HepG2 (cell line): ENCODE measurements at regions not wholly inside any gene's neighbourhood (a gene's known extent, or its start where the extent isn't known, plus 50 kb on each side); places are given as distances from the start of the nearest gene placed in this dataset.

Experiments used
- ATAC-seq: fragments of 200-7000 bp; cut with Tn5 transposase; 3 replicates; pipeline ENCODE4 v1.9.1; 2020; ENCODE audit warnings: mild to moderate bottlenecking, moderate library complexity
- BruUV-seq: library from RNA; stranded (reverse); fragments of 400-500 nt; replicated peaks from 2 replicates; lab custom pipeline; 2021; lab: Mats Ljungman, UMichigan
- CTCF ChIA-PET: fragments of 300-600 bp; formaldehyde crosslinking; extraction: SDS; loops from one replicate; lab custom pipeline; 2021; ENCODE audit warnings: low total read pairs, inconsistent platforms, low intra/inter-chr PET ratio; lab: Yijun Ruan, JAX
- POLR2A ChIA-PET: fragments of 350-600 bp; sonication (Branson Sonifier 250); formaldehyde crosslinking; loops from one replicate; lab custom pipeline; 2020; ENCODE audit warnings: antibody characterized with exemption, inconsistent platforms; lab: Yijun Ruan, JAX
- DNase-seq: peaks from one replicate; pipeline ENCODE4 v3.0.0-alpha.2; 2015; ENCODE audit warnings: low spot score
- FAIRE-seq: peaks from 3 replicates; lab custom pipeline; 2011; peaks lifted over from hg19 to GRCh38; lab: Jason Lieb, UNC
- H2AFZ ChIP-seq: one replicate; pipeline ENCODE4 v1.6.1; 2011; ENCODE audit warnings: low read length, inconsistent platforms
- H3K27ac ChIP-seq: fragments of 300-600 bp; 3 replicates; pipeline ENCODE4 v1.8.0; 2011; ENCODE audit warnings: mixed run types, mild to moderate bottlenecking, mixed read lengths, low read length, inconsistent platforms; ENCODE audit not compliant: insufficient read depth; ENCODE audit errors: extremely low read length
- H3K27me3 ChIP-seq, 2 experiments: fragments of 200-600 bp in 1 of 2; 2 replicates in 1 of 2; 3 replicates in 1 of 2; pipeline versions ENCODE4 v1.6.0 to v1.8.0; 2011; ENCODE audit warnings: low read length in 2 of 2, mild to moderate bottlenecking in 2 of 2, moderate library complexity in 2 of 2, inconsistent platforms in 1 of 2; ENCODE audit not compliant: insufficient read depth in 2 of 2, control insufficient read depth in 1 of 2
- H3K36me3 ChIP-seq, 2 experiments: fragments of 200-600 bp in 1 of 2; replicated peaks in 1 of 2; 2 replicates in 1 of 2; 3 replicates in 1 of 2; pipeline versions ENCODE4 v1.5.1 to v1.8.0; 2011; ENCODE audit warnings: low read length in 2 of 2, inconsistent platforms in 1 of 2; ENCODE audit not compliant: insufficient read depth in 2 of 2, control insufficient read depth in 1 of 2
- H3K4me1 ChIP-seq: 2 replicates; pipeline ENCODE4 v1.5.1; 2012; ENCODE audit warnings: low read length, inconsistent platforms; ENCODE audit not compliant: insufficient read depth
- H3K4me2 ChIP-seq: 2 replicates; pipeline ENCODE4 v1.6.0; 2011; ENCODE audit warnings: low read depth, low read length, inconsistent platforms
- H3K4me3 ChIP-seq, 3 experiments: fragments of 200-600 bp in 1 of 3; sonication (generic), shearing (Covaris generic) in 1 of 3; replicated peaks in 1 of 3; 2 replicates each; pipeline ENCODE4 v1.5.1; 2011 to 2016; ENCODE audit warnings: low read length in 3 of 3, inconsistent platforms in 2 of 3, low read depth in 2 of 3, mild to moderate bottlenecking in 2 of 3, control low read depth in 1 of 3, mixed read lengths in 1 of 3; ENCODE audit not compliant: insufficient read depth in 1 of 3
- H3K79me2 ChIP-seq: one replicate; pipeline ENCODE4 v1.6.1; 2011; ENCODE audit warnings: low read length, inconsistent platforms; ENCODE audit not compliant: insufficient read depth
- H3K9ac ChIP-seq: 2 replicates; pipeline ENCODE4 v1.6.0; 2011; ENCODE audit warnings: mild to moderate bottlenecking, low read depth, low read length, inconsistent platforms; ENCODE audit not compliant: insufficient read depth
- H3K9me3 ChIP-seq: 2 replicates; pipeline ENCODE4 v1.5.1; 2012; ENCODE audit warnings: mild to moderate bottlenecking, low read length
- H4K20me1 ChIP-seq: 2 replicates; pipeline ENCODE4 v1.6.0; 2011; ENCODE audit warnings: inconsistent platforms, mild to moderate bottlenecking, low read length, moderate library complexity; ENCODE audit not compliant: insufficient read depth
- ADNP ChIP-seq: sonication (generic); formaldehyde crosslinking; IDR thresholded peaks from 2 replicates; pipeline ENCODE4 v1.4.0; 2020; ENCODE audit warnings: missing genetic modification reagents
- BHLHE40 ChIP-seq: IDR thresholded peaks from 2 replicates; pipeline ENCODE4 v1.6.1; 2011; ENCODE audit warnings: low read length, improper control_type of control experiment
- E2F1 ChIP-seq: sonication (generic); formaldehyde crosslinking; IDR thresholded peaks from 2 replicates; pipeline ENCODE4 v1.5.0; 2020; ENCODE audit warnings: missing genetic modification reagents
- ETV6 ChIP-seq: sonication (generic); formaldehyde crosslinking; conservative IDR thresholded peaks from 2 replicates; pipeline ENCODE4 v1.4.0; 2020; ENCODE audit warnings: missing genetic modification reagents
- HNF4G ChIP-seq, 2 experiments: sonication (generic) in 1 of 2; formaldehyde crosslinking in 1 of 2; IDR thresholded peaks; 2 replicates each; pipeline versions ENCODE4 v1.4.0 to v1.6.1; 2011 to 2020; ENCODE audit warnings: borderline replicate concordance in 2 of 2, low read depth in 2 of 2, mild to moderate bottlenecking in 2 of 2, low read length in 1 of 2, missing genetic modification reagents in 1 of 2, moderate library complexity in 1 of 2
- KLF11 ChIP-seq: IDR thresholded peaks from 2 replicates; pipeline ENCODE4 v1.6.1; 2016; ENCODE audit warnings: missing compliant biosample characterization
- RXRA ChIP-seq: sonication (generic); formaldehyde crosslinking; IDR thresholded peaks from 2 replicates; pipeline ENCODE4 v1.5.1; 2020; ENCODE audit warnings: missing genetic modification reagents
- SMARCC2 ChIP-seq: fragments of 450-650 bp; IDR thresholded peaks from 2 replicates; pipeline ENCODE4 v1.6.1; 2017; ENCODE audit warnings: antibody characterized with exemption, mild to moderate bottlenecking
- TEF ChIP-seq: sonication (generic); formaldehyde crosslinking; IDR thresholded peaks from 2 replicates; pipeline ENCODE4 v1.5.0; 2020; ENCODE audit warnings: missing genetic modification reagents
- ZGPAT ChIP-seq: IDR thresholded peaks from 2 replicates; pipeline ENCODE4 v1.6.1; 2016; ENCODE audit warnings: mild to moderate bottlenecking
- ZNF30 ChIP-seq: sonication (generic); formaldehyde crosslinking; IDR thresholded peaks from 2 replicates; pipeline ENCODE4 v1.5.0; 2020; ENCODE audit warnings: mild to moderate bottlenecking, missing genetic modification reagents
- ZNF556 ChIP-seq: sonication (generic); formaldehyde crosslinking; IDR thresholded peaks from 2 replicates; pipeline ENCODE4 v1.4.0; 2020; ENCODE audit warnings: mild to moderate bottlenecking, missing genetic modification reagents, borderline replicate concordance
- WGBS: methylation state at CpG from one replicate; pipeline ENCODE4 v1.1.6; 2017; ENCODE audit warnings: low lambda C conversion rate; 5-methylcytosine and 5-hydroxymethylcytosine counted together
- in situ Hi-C: cut with HindIII; loops from 2 replicates; pipeline ENCODE4 v1.10.0; 2017; ENCODE audit warnings: low pct_unique_long_range_greater_than_20kb; ENCODE audit not compliant: extremely low pct_ligation_motif_present
- intact Hi-C: fragments of 100-400 bp; cut with micrococcal nuclease; formaldehyde crosslinking; loops from one replicate; pipeline ENCODE4 v1.10.0; 2022; ENCODE audit not compliant: unreplicated experiment
- TF ChIP-seq, protein P1 (sequence below): IDR thresholded peaks from 2 replicates; pipeline ENCODE4 v1.6.1; 2016; ENCODE audit warnings: low read depth
- TF ChIP-seq, protein P2 (sequence below): sonication (generic); formaldehyde crosslinking; conservative IDR thresholded peaks from 2 replicates; pipeline ENCODE4 v1.4.0; 2020; ENCODE audit warnings: missing genetic modification reagents

GRCh38 chr5:57805732-57806131 lies 323.1 kb upstream of the ACTBL2 start:
- POLR2A ChIA-PET, result no interaction called here
- FAIRE-seq, result no peak
- CTCF ChIA-PET, result no interaction called here

GRCh38 chr5:57805170-57805569 lies 322.6 kb upstream of the ACTBL2 start:
- H3K36me3 ChIP-seq, result no peaks in the 10 kb centered on the region
- BruUV-seq, result no TSS peak
- no peaks in the 10 kb centered on the region for H3K79me2 ChIP-seq
- no peaks in the 10 kb centered on the region for H3K9me3 ChIP-seq
- no peak overlapping the region for H2AFZ ChIP-seq
- ChIA-PET POLR2A (no interaction called here), CTCF (no interaction called here)
- intact Hi-C loops (no loop called here), in situ Hi-C loops (no loop called here)
- no peak overlapping the region for H3K9ac ChIP-seq
- no peak for DNase-seq
- H4K20me1 ChIP-seq, result no peaks in the 10 kb centered on the region
- H3K27me3 ChIP-seq, result no peaks in the 10 kb centered on the region
- FAIRE-seq, result no peak
- ATAC-seq, result no peak
- H3K4me3 ChIP-seq, result no peak overlapping the region
- H3K4me2 ChIP-seq, result no peak overlapping the region
- no peak overlapping the region for H3K27ac ChIP-seq
- no peaks in the 10 kb centered on the region for H3K4me1 ChIP-seq
- TF ChIP-seq, protein P1, sequence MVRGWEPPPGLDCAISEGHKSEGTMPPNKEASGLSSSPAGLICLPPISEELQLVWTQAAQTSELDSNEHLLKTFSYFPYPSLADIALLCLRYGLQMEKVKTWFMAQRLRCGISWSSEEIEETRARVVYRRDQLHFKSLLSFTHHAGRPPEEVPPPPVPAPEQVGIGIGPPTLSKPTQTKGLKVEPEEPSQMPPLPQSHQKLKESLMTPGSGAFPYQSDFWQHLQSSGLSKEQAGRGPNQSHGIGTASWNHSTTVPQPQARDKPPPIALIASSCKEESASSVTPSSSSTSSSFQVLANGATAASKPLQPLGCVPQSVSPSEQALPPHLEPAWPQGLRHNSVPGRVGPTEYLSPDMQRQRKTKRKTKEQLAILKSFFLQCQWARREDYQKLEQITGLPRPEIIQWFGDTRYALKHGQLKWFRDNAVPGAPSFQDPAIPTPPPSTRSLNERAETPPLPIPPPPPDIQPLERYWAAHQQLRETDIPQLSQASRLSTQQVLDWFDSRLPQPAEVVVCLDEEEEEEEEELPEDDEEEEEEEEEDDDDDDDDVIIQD (CRISPR knock-in tag), result no peak
- TF ChIP-seq KLF11 (CRISPR knock-in tag), result no peak
- no peak for TF ChIP-seq ZGPAT (CRISPR knock-in tag)
- TF ChIP-seq TEF (CRISPR knock-in tag), result no peak
- TF ChIP-seq, protein P2, sequence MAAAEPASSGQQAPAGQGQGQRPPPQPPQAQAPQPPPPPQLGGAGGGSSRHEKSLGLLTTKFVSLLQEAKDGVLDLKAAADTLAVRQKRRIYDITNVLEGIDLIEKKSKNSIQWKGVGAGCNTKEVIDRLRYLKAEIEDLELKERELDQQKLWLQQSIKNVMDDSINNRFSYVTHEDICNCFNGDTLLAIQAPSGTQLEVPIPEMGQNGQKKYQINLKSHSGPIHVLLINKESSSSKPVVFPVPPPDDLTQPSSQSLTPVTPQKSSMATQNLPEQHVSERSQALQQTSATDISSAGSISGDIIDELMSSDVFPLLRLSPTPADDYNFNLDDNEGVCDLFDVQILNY (CRISPR knock-in tag), result no peak
- TF ChIP-seq HNF4G (IDR thresholded peaks at IDR 0.05; ENCODE audit: borderline replicate concordance, low read depth, low read length), result no peak
- TF ChIP-seq HNF4G (CRISPR knock-in tag; IDR thresholded peaks at IDR 0.05; ENCODE audit: borderline replicate concordance, low read depth), result no peak
- no peak for TF ChIP-seq ETV6 (CRISPR knock-in tag)
- TF ChIP-seq SMARCC2, result no peak
- TF ChIP-seq ZNF30, result no peak
- no peak for TF ChIP-seq RXRA (CRISPR knock-in tag)
- TF ChIP-seq BHLHE40, result no peak

More at GRCh38 chr5:57805732-57806131, 323.1 kb upstream of the ACTBL2 start:
- Histone ChIP-seq H4K20me1 (no peaks in the 10 kb centered on the region), H2AFZ (no peak overlapping the region), H3K27ac (no peak overlapping the region), H3K4me1 (no peaks in the 10 kb centered on the region), H3K4me3 (no peak overlapping the region), H3K9ac (no peak overlapping the region), H3K36me3 (no peaks in the 10 kb centered on the region), H3K27me3 (no peaks in the 10 kb centered on the region), H3K9me3 (no peaks in the 10 kb centered on the region), H3K79me2 (no peaks in the 10 kb centered on the region), H3K4me2 (no peak overlapping the region)
- WGBS, result 10% methylated on average over 1 of the region's 1 CpG
- in situ Hi-C loops, result no loop called here
- no TSS peak for BruUV-seq
- DNase-seq, result no peak
- ATAC-seq, result no peak
- intact Hi-C loops, result no loop called here
- TF ChIP-seq ADNP (CRISPR knock-in tag) (no peak), ZNF556 (CRISPR knock-in tag) (no peak), E2F1 (CRISPR knock-in tag) (no peak)
